ENCODE measurements at regions not wholly inside any gene's neighbourhood (a gene's known extent, or its start where the extent isn't known, plus 50 kb on each side); places are given as distances from the start of the nearest gene placed in this dataset.

DNA sequence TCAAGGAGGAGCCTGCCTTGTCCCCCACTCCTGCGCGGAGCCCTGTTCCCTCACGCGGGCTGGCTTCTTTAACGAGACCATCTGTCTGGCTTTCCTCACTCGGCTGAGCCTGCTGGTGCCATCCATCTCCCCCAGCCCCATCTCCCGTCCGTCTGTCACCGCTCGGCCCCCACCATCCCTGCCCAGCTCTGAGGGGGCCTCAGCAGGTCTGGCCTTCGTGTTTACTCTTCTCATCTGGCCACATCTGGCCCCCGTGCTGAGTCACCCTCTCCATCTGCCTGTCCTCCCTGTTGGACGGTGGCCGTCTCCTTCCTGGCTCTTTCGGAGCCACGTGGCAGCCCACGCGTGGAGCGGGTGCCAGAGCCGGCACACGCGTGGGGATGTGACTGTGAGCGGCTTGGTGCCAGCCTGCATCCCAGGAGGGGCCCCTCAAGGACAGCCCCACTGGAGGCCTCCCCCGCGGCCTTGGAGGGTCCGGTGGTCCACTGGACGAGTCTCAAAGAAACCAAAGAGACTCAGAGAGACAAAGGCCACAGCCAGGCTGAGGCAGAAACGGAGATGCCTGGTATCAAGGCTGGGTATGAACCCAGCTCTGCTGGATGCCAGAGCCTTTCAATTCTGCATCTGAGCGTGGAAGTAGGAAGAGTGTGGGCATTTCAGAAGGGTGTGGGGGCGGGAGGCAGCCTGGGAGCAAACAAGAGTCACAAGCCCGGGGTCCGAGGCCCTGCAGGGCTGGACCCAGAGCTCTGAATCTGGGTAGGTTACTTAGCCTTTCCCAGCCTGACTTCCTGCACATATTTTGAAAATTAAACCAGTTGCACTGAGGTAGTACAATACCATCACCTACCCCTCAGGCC lies 76.7 kb upstream of the UNC5A start:
- no peak for DNase-seq (ENCODE audit: low spot score)

DNA sequence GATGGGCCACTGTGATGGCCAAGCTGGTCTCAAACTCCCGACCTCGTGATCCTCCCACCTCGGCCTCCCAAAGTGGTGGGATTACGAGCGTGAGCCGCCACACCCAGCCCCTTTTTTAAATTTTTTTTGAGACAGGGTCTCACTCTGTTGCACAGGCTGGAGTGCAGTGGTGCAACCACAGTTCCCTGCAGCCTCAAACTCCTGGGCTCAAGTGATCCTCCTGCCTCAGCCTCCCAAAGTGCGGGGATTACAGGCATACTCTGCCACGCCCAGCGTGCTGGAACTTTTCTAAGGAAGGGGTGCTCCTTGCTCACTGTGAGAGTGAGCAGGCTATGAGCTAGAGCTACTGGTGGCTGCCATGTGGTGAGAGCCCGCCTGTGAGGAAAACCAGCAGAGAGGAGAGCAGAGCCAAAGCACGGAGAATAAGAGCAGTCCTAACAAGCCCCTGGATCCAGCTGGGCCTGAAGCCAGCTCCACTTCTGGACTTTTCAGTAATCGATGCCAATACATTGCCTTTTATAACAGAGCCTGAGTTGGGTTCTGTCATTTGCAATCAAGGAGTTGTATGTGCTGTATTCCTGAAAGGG lies 75.5 kb upstream of the UNC5A start:
- no peak for DNase-seq (ENCODE audit: low spot score)

DNA sequence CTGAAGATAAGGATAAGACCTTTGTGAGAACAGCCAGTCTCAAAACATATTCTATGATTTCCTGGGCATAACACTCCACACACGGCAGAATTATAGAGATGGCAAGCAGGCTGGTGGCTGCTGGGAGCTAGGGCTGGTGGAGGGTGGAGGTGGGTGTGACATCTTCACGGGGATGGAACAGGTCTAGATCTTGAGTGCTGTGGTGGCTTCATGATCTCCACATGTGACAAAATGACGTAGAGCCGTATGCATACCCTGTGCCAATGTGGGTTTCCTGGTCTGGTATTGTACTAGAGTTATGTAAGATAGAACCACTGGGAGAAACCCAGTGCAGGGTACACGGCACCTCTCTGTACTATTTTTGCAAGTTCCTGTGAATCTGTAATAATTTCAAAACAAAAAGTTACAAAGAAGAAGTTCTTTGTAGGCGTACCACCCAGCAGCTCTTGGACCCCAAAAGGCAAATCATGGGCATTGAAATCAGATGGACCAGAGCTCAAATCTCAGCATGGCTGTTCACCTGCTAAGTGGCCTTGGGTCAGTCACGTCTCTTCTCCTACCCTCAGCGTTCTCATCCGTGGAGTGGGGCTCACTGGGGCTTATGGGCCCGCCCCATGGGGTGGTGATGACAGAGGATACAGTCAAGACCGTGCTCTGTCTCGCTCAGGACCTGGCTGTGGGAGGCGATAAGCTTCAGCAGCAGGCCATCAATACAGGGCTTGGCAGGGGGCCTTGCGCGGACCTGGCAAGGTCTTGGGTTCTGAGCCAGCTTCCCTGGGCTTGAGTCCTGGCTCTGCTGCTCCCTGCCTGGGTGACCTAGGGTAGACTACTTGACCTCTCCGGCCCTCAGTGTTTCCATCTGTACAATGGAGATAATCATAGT lies 74.7 kb upstream of the UNC5A start:
- DNase-seq (ENCODE audit: low spot score), result no peak

DNA sequence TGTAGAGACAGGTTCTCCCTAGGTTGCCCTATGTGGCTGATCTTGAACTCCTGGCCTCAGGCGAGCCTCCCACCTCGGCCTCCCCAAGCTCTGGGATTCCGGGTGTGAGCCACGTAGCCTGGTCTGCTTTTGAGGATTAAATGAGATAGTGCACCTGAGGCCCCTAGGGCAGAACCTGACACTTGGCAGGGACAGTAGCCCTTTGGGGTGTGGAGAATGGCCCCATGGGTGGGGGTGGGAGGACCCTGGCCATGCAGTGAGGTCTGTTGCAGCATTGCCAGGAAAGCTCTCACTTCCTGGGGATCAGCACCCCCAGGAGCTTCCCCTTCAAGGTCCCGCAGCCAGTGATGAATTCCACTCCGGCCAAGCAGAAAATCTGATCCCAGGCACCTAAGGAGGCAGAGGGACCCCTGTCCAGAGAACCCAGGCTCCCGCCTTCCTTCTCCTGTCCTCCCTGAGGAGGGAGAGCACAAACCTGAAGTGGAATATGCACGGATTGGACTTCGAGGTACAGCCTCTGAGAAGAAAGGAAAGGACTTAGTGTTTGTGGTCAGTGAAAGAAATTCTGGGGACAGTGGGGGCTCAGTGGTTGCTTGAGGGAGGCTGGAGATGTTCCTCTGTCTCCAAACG lies 73.9 kb upstream of the UNC5A start:
- DNase-seq (ENCODE audit: low spot score), result no peak

DNA sequence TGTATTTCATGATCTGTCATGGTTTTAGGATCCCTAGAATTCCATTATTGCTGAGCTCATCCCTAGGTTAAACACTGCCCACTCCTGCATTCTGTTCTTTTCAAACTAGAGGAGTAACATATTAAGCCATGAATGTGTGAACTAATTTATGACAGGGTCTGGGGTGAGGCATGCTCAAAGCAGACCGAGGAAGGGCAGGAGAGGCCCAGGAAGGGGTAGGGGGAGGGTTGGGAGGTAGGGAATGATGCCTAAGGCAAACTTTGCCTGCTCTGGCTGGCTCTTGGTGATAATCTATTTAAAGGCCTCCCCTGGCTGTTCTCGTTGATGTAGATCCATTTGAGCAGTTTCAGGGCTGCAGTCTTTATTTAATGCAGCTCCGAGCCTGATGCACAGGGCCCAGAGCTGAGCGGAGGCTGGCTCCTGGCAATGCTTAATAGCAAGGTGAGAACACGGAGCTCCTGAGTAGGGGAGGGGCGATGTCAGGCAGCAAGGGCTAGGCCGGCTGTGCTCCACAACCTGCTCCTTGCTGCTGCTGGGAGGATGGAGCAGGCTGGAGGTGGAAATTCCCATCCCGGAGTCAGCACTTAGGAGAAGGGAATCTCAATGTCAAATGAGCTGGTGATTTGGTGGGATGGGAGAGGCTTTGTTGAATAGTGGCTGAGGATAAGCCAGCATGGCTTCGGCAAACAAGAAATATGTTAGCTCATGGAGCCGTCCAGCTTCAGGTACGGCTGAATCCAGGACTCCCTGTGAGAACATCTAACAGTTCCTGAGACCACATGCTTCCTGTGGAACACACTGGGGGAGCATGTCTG lies 73.2 kb upstream of the UNC5A start:
- DNase-seq (ENCODE audit: low spot score), result no peak

DNA sequence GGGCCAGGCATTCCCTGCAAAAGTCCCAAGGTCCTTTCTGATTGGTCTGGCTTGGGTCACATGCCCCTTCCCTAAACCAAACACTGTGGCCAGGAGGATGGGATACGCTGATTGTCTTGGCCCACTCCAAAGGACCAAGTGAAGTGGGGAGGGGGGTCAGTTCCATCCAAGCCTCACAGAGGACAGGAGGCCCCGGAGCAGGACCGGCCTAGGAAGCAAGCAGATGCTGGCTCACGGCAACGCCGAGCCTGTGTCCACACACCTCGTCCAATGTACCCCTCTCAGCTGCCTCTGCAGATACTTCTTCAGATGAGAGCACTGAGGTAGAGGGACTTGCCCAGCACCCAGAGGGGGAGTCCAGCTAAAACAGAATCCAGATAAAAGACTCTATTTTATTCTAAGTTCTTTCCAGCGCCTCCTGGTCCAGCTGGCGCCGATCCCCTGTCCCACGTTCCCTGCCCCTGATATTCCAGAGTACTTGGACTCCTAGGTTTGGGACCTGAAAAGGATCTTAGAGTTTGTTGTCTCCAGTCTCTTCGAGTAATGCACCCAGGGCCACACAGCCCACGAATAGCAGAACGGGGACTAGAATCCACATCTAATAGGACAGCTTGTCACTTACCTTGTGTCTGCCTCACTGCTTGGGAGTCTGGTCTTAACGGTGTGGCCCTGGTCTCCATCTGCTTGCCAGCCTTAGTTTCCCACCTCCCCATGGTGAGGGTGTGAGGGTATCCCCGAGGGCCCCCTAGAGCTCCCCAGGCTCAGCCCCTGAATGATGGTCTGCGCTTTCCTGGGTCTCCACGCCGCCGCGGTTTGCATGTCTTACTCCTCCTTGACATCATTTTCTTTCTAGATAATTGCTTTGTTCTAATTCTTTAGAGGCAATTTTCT lies 72.4 kb upstream of the UNC5A start:
- DNase-seq (ENCODE audit: low spot score), result no peak

DNA sequence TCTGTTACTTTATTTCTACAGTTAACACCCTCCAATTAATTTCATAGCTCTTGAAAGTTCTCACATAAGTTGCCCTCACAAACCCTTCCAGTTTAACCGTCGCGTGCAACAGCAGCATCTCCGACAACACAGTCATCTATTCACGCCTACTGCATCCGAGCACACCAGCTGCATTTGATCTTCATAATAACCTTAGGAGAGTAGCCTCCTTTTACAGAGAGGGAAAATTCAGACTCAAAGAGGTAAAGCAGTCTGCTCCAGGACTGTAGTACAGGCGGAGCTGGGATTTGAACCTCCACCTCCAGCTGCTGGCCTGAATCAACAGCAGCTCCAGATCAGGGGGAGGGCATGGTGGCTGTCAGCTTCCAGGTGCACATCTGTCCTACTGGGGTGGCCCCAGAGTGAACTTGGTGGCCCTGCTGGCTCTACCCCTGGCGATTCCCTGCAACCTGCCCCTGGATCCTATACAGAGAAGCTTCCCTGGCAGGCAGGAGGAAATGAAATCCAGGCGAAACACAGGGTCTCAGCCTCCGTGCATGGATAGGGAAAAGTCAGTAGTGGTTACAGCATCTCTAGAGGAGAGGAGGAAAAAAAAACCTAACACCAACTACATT lies 71.6 kb upstream of the UNC5A start:
- no peak for DNase-seq (ENCODE audit: low spot score)

DNA sequence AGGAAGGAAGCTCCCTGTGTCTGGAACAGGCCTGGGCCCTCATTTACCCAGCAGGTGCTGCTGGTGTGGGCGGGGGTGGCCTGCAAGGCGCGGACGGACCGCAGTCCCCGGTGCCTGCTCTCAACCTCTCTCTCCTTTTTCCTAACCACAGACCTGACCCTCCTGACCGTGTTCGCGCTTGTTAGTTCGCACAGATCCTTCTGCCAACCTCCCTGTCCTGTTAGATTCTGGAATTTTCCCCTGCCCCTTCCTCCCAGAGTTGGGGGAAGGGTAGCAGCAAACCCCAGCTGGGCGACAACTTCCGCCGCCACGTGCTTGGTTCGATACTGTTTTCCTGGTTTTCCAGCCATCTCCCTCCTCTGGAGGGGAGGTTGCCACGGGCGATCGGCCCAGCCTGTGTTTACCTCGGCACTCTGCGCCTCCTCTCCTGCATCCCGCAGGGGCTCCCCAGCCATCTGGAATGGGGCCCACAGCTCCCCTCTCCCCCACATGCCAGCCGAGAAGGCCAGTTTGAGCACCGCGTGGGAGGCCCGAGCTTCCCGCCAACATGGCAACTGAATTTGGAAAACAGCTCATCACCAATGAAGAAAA lies 70.8 kb upstream of the UNC5A start:
- no peak for DNase-seq (ENCODE audit: low spot score)

DNA sequence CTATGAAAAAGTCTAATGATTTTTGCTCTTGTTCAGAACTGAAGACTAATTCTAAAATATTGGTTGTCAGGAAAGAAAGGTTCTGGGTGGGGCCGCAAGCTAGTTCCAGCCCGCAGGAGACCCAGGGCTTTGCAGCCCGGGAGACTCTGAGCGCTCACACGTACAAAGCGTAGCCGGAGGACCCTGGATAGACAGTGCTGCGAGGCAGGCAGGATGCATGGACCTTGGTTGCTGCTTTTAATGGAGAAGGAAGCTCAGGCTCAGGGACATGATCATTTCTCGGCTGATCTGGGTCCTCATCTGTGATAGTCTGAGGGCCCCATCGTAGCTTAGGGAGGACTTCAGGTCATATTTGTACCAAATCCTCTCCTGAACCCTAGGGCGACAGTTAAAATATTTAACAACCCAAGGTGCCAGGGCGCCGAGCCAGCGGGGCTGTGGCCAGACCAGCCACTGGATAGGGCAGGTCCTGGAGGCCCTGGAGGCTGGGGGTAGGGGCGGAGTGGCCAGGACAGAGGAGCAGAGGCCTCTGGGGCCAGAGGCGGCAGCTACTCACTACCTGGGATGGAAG lies 70.1 kb upstream of the UNC5A start:
- DNase-seq (ENCODE audit: low spot score), result no peak

DNA sequence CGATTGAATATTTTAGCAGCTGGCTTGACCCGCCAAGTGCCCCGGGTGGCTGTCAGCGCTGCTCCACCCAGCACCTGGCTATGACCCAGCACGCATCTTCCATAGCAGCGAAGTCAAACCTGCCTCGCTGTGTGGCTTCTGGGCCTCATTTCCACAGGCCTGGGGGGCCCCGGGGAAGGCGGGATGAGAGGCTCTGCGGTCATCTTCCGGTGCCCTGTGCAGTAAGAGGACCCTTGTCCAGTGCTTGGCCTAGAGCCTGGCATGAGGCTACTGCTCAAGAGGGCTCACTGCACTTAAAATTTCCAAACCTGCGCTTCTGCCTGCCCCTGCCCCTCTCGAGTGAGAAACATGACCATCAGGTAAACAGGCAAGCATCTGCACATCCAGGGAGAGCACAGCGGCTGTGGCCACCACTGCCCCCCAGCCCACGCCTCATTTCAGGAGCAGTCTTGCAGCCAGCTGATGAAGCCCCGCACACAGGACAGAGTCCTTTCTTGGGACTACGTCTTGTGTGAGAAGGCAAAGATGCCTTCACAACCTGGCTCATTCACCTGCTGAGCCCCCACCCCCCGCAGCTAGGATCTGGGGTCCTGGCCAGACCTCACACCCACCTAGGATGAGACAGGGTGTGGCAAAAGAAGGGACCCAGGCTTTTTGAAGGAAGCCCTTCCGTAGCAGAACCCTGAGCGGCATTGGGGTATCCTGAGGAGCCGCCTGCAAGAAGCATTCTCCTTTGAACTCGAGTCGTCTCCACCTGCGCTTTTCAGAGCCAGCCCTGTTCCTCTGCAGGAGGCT lies 69.5 kb upstream of the UNC5A start:
- DNase-seq (ENCODE audit: low spot score), result no peak

DNA sequence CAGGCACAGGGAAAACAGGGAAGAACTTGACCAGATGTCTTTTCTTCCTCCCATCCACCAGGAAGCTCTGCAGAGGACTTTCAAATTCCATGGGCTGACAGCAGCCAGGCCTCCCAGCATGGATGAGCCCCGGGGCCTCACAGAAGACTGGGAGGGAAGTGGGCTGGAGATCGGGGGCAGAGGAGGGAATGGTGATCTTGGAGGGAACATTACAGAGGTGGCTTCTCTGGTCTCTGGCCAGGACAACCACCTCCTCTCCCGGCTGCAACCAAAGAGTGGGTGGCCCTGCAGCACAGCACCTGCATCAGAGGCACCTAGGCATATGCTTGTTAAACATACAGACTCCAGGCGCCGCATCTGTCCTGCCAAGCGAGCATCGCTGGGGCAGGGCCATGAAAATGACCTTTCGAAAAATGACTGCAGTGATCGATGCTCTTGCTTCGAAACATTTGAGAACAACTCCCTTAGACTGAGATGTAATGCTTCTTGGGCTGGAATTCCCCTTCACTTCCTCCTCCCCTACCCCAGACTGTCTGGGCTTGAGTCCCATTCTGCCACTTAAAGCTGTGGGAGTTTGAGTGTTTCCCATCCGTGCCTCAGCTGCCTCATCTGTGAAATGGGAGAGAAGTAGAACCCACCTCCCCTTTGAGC lies 68.7 kb upstream of the UNC5A start:
- DNase-seq (ENCODE audit: low spot score), result no peak

DNA sequence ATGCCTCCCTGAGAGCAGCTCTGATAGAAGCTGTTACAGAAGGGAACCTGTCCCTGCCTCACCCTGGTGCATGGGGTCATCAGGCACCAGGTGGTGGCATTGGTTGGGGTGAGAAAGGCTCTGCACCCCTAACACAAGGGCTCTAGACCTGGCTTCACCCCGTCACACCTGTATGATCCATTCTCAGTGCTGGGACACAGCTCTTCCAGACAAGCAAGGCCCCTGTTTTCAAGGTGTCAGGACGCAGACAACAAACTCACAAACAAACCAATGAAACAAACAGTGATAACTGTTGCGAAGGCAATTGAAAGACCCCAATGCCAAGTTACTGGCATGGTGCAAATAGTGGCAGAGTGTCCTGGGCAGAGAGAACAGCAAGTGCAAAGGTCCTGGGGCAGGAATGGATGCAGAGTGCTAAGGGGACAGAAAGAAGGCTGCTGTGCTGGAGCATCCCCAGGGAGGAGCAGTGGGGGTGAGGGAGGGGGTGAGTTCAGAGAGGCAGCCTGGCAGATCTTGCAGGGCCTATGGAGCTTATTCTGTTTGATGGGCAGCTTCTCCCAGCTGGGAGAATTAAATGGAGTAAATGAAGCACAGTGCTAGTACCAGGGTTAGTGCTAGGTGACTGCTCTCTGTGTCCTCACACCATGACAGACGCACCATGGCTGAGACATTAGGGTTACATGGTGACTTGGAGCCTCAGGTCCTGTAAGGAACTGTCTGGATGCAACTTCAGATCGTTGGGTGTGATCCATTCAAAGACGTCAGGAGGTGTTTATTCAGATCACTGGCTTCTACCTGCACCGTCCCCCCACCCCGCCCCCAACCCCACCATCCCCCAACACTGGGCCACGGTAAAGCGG lies 67.9 kb upstream of the UNC5A start:
- DNase-seq (ENCODE audit: low spot score), result no peak

DNA sequence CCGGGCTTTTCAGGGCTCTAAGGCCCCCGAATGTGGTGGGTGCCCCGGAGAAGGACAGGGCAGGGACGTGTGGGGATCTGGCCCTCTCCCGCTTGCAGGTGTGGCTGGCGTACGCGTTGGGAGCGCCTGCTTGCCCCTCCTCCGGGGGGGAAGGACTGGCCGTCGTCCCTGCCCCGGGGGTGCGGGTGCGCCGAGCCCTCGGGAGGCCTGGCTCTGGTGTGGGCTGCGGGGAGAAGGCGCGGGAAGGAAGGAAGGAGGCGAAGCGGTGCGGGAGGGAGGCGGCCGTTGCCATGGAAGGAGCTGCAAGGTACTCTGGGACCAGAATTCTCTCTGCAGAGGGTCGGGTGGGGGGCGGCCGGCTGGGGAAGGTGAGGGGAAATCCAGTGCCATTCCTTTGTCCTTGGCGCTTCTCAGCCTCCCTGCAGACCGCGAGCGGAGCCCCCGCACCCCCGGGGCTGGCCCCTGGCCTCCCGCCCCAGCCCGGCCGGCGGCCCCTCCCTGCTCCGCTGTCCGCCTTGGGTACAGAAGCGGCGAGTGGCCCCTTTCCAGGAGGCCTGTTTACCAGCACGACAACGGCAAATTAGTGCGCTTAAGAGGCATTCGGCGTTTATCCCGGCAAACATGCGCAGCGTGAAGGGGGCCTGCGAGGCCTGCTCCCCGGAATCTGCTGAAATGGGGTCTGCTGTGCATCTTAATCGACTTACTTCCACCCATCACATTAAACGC lies 67.1 kb upstream of the UNC5A start:
- DNase-seq (ENCODE audit: low spot score), result no peak

DNA sequence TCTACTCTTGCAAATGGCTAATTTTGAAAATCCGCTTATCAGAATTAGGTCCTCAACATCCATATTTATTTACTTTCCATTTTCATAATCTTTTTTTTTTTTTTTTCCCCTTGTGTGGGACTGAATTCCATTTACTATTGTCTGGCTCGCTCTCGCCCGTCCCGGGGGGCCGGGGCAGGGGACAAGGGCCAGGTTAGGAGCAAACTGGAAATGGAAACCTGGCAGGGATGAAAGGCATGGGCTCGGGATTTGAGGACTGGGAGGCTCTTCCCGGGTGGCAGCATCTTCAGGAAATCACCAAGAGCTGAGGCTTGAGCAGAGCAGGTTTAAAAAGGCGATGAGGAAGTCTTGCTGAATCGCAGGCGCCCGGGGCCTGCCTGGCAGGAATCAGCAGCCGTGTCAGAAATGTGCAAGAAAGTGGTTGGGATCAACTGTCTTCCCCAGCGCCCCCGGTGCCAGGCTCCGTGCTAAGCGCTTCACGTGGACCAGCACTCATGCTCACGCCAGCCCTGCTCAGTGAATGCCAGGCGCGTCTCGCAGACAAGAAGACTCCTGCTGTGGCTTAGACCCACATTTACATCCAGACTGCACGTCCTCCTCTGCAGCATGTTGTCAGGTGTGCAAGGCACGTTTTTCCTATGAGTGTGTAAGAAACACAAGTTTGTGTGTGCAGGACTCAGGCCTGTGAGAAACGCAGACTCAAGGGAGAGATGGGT lies 66.3 kb upstream of the UNC5A start:
- no peak for DNase-seq (ENCODE audit: low spot score)

DNA sequence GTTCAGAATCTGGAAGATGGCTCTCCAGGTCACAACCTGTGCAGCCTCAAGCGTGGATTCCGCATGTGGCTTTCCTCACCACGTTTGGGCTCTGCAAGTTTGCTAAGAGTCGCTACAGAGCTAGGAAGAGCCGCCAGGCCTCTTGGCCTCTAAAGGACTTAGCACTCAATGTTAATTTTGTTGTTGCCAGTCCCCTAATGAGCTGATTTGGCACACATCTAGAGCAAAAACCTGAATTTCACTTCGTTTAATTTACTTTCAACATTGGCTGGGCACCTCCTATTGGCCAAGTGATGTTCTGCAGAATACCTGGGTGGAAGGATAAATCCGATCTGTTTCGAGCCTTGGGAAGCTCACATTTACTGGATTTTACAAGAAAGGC lies 65.8 kb upstream of the UNC5A start:
- DNase-seq (ENCODE audit: low spot score), result no peak
